KOPT-K1 (cell line): ENCODE measurements at regions not wholly inside any gene's neighbourhood (a gene's known extent, or its start where the extent isn't known, plus 50 kb on each side); places are given as distances from the start of the nearest gene placed in this dataset.

ENCODE experiments used
- H3K27ac ChIP-seq: fragments of 200-600 bp; sonication (generic); 2 replicates; pipeline ENCODE4 v1.5.1; 2016; ENCODE audit warnings: antibody characterized with exemption, mild to moderate bottlenecking, low read depth, low read length; ENCODE audit not compliant: poor library complexity, severe bottlenecking
- H3K36me3 ChIP-seq: fragments of 200-600 bp; sonication (generic); 2 replicates; pipeline ENCODE4 v1.5.1; 2017; ENCODE audit warnings: antibody characterized with exemption, mild to moderate bottlenecking, low read length, moderate library complexity; ENCODE audit not compliant: insufficient read depth
- H3K9me3 ChIP-seq: fragments of 200-600 bp; sonication (generic); 2 replicates; pipeline ENCODE4 v1.5.1; 2017; ENCODE audit warnings: antibody characterized with exemption, low read length, mild to moderate bottlenecking; ENCODE audit not compliant: insufficient read depth, poor library complexity, severe bottlenecking

GRCh38 chr12:124517260-124518050, 50.0 kb downstream of the NCOR2 start:
- Histone ChIP-seq H3K36me3 (peaks cover 51% of the 10 kb centered on the region; the same call in 1 of the 2 replicates), H3K9me3 (no peaks in the 10 kb centered on the region), H3K27ac (no peak overlapping the region)

- no peak overlapping the region for H3K27ac ChIP-seq
- peaks cover 45% of the 10 kb centered on the region; the same call in 1 of the 2 replicates for H3K36me3 ChIP-seq
- H3K9me3 ChIP-seq, result no peaks in the 10 kb centered on the region
These were observed 50.6 kb downstream of the NCOR2 start for GRCh38 chr12:124516850-124517249.

- no peaks in the 10 kb centered on the region for H3K9me3 ChIP-seq
- no peak overlapping the region for H3K27ac ChIP-seq
- peaks cover 37% of the 10 kb centered on the region; the same call in 1 of the 2 replicates for H3K36me3 ChIP-seq
These were observed 51.4 kb downstream of the NCOR2 start for GRCh38 chr12:124515981-124516380.

- Histone ChIP-seq H3K9me3 (no peaks in the 10 kb centered on the region), H3K27ac (no peak overlapping the region), H3K36me3 (peaks cover 32% of the 10 kb centered on the region; the same call in 1 of the 2 replicates)
These were observed 52.1 kb downstream of the NCOR2 start for GRCh38 chr12:124514996-124515932.

- H3K27ac ChIP-seq, result no peak overlapping the region
- H3K36me3 ChIP-seq, result peaks cover 31% of the 10 kb centered on the region; the same call in 1 of the 2 replicates
These were observed 53.0 kb downstream of the NCOR2 start for GRCh38 chr12:124514145-124514995.

GRCh38 chr12:124513297-124513867, 54.0 kb downstream of the NCOR2 start:
- Histone ChIP-seq H3K9me3 (no peaks in the 10 kb centered on the region), H3K36me3 (peaks cover 28% of the 10 kb centered on the region; the same call in 1 of the 2 replicates), H3K27ac (no peak overlapping the region)

More at GRCh38 chr12:124514145-124514995, 53.0 kb downstream of the NCOR2 start:
- H3K9me3 ChIP-seq, result no peaks in the 10 kb centered on the region

GRCh38 chr12:124512667-124513296, 54.6 kb downstream of the NCOR2 start:
- no peaks in the 10 kb centered on the region for H3K9me3 ChIP-seq
- peaks cover 27% of the 10 kb centered on the region; the same call in 1 of the 2 replicates for H3K36me3 ChIP-seq
- no peak overlapping the region for H3K27ac ChIP-seq

GRCh38 chr12:124511259-124511985, 56.0 kb downstream of the NCOR2 start:
- Histone ChIP-seq H3K27ac (no peak overlapping the region), H3K9me3 (no peaks in the 10 kb centered on the region), H3K36me3 (peaks cover 27% of the 10 kb centered on the region; the same call in 1 of the 2 replicates)

- Histone ChIP-seq H3K36me3 (peaks cover 20% of the 10 kb centered on the region; the same call in 1 of the 2 replicates), H3K9me3 (no peaks in the 10 kb centered on the region), H3K27ac (no peak overlapping the region)
These were observed 57.0 kb downstream of the NCOR2 start for GRCh38 chr12:124510301-124510970.

GRCh38 chr12:124509676-124510300, 57.6 kb downstream of the NCOR2 start:
- Histone ChIP-seq H3K27ac (no peak overlapping the region), H3K36me3 (peaks cover 13% of the 10 kb centered on the region; the same call in 1 of the 2 replicates), H3K9me3 (no peaks in the 10 kb centered on the region)

- H3K36me3 ChIP-seq, result peaks cover 9% of the 10 kb centered on the region; the same call in 1 of the 2 replicates
- H3K9me3 ChIP-seq, result no peaks in the 10 kb centered on the region
- H3K27ac ChIP-seq, result no peak overlapping the region
These were observed 58.1 kb downstream of the NCOR2 start for GRCh38 chr12:124509300-124509675.

GRCh38 chr12:124508381-124509079, 58.9 kb downstream of the NCOR2 start:
- Histone ChIP-seq H3K9me3 (no peaks in the 10 kb centered on the region), H3K27ac (no peak overlapping the region), H3K36me3 (peaks cover 1% of the 10 kb centered on the region; the same call in 1 of the 2 replicates)
